Naive thymus-derived CD4-positive, alpha-beta T cell (primary cell): ENCODE measurements at regions not wholly inside any gene's neighbourhood (a gene's known extent, or its start where the extent isn't known, plus 50 kb on each side); places are given as distances from the start of the nearest gene placed in this dataset.
"Not testable (repeated sequence)": the region's sequence is repeated elsewhere in the genome, so short reads cannot be mapped to it uniquely, and the experiment has no call there.

Source experiments
- ATAC-seq: fragments of 150-1000 bp; cut with Tn5 transposase; 2 replicates; pipeline ENCODE4 v1.10.0; 2021; ENCODE audit warnings: mild to moderate bottlenecking, moderate library complexity
- CTCF ChIA-PET: fragments of 350-600 bp; sonication (Branson Sonifier 250); formaldehyde crosslinking; loops from one replicate; lab custom pipeline; 2021; ENCODE audit warnings: antibody characterized with exemption; lab: Charles Lee
- POLR2A ChIA-PET: fragments of 350-600 bp; sonication (Branson Sonifier 250); formaldehyde crosslinking; loops from one replicate; lab custom pipeline; 2021; ENCODE audit warnings: antibody characterized with exemption, inconsistent platforms; lab: Charles Lee
- DNase-seq, 9 donors: peaks; one replicate each; pipeline versions ENCODE4 v3.0.0 to v3.0.0-alpha.2; 2020 to 2022; ENCODE audit warnings: mixed read lengths in 1 of 9
- H3K27ac ChIP-seq: one replicate; pipeline ENCODE4 v1.7.0; 2013; ENCODE audit warnings: mild to moderate bottlenecking, low read depth, low read length, moderate library complexity
- H3K27me3 ChIP-seq, 2 donors: one replicate each; pipeline ENCODE4 v1.7.0; 2013; ENCODE audit warnings: low read length in 2 of 2, mild to moderate bottlenecking in 2 of 2, moderate library complexity in 2 of 2; ENCODE audit not compliant: control insufficient read depth in 2 of 2, insufficient read depth in 2 of 2
- H3K36me3 ChIP-seq, 3 experiments: 1 replicate in 2 of 3; 2 replicates in 1 of 3; pipeline ENCODE4 v1.7.0; 2013; ENCODE audit warnings: low read length in 3 of 3, mild to moderate bottlenecking in 3 of 3, moderate library complexity in 1 of 3; ENCODE audit not compliant: insufficient read depth in 3 of 3, control insufficient read depth in 2 of 3
- H3K4me1 ChIP-seq, 2 donors: one replicate each; pipeline ENCODE4 v1.7.0; 2013; ENCODE audit warnings: low read length in 2 of 2, mild to moderate bottlenecking in 2 of 2, moderate library complexity in 1 of 2; ENCODE audit not compliant: control insufficient read depth in 2 of 2, insufficient read depth in 2 of 2
- H3K4me3 ChIP-seq: 2 replicates; pipeline ENCODE4 v1.7.0; 2013; ENCODE audit warnings: mild to moderate bottlenecking, low read length
- H3K9me3 ChIP-seq, 3 experiments: 1 replicate in 2 of 3; 2 replicates in 1 of 3; pipeline ENCODE4 v1.7.0; 2013; ENCODE audit warnings: low read length in 3 of 3; ENCODE audit not compliant: control insufficient read depth in 2 of 3
- H3K27ac Mint-ChIP-seq, 9 donors: one replicate each; pipeline ENCODE4 v1.8.0; 2020 to 2022; ENCODE audit warnings: mixed read lengths in 9 of 9, mild to moderate bottlenecking in 8 of 9, moderate library complexity in 5 of 9, inconsistent platforms in 2 of 9
- H3K27me3 Mint-ChIP-seq, 5 donors: one replicate each; pipeline ENCODE4 v1.8.0; 2021 to 2022; ENCODE audit warnings: mixed read lengths in 5 of 5, mild to moderate bottlenecking in 1 of 5
- H3K36me3 Mint-ChIP-seq, 5 donors: one replicate each; pipeline ENCODE4 v1.8.0; 2020 to 2022; ENCODE audit warnings: mixed read lengths in 5 of 5, mild to moderate bottlenecking in 3 of 5, inconsistent platforms in 1 of 5
- H3K4me1 Mint-ChIP-seq, 7 donors: one replicate each; pipeline ENCODE4 v1.8.0; 2020 to 2022; ENCODE audit warnings: mixed read lengths in 7 of 7, mild to moderate bottlenecking in 3 of 7, inconsistent platforms in 1 of 7
- H3K4me3 Mint-ChIP-seq, 10 donors: one replicate each; pipeline ENCODE4 v1.8.0; 2020 to 2022; ENCODE audit warnings: mild to moderate bottlenecking in 10 of 10, mixed read lengths in 10 of 10, moderate library complexity in 6 of 10, inconsistent platforms in 2 of 10
- H3K9me3 Mint-ChIP-seq, 11 donors: one replicate each; pipeline ENCODE4 v1.8.0; 2020 to 2022; ENCODE audit warnings: mixed read lengths in 11 of 11, mild to moderate bottlenecking in 4 of 11, inconsistent platforms in 1 of 11, moderate library complexity in 1 of 11
- intact Hi-C, 2 donors: fragments of 100-400 bp; cut with micrococcal nuclease; formaldehyde crosslinking; loops; one replicate each; pipeline ENCODE4 v1.15.1; 2023

- Histone ChIP-seq H3K4me1 (no peaks in the 10 kb centered on the region), H3K27ac (no peak overlapping the region), H3K27me3 (no peaks in the 10 kb centered on the region), H3K4me3 (no peak overlapping the region), H3K9me3 (no peaks in the 10 kb centered on the region), H3K36me3 (no peaks in the 10 kb centered on the region)
- ATAC-seq (no peak), DNase-seq (no peak)
- ChIA-PET CTCF (no interaction called here), POLR2A (no interaction called here)
- peaks cover 0 to 5% (median 0%) of the 10 kb centered on the region in 11 donors for H3K9me3 Mint-ChIP-seq
- no peak overlapping the region for H3K4me3 Mint-ChIP-seq
- H3K27ac Mint-ChIP-seq: no peak overlapping the region
- H3K36me3 Mint-ChIP-seq: no peaks in the 10 kb centered on the region
- H3K4me1 Mint-ChIP-seq: no peaks in the 10 kb centered on the region
- no peaks in the 10 kb centered on the region for H3K27me3 Mint-ChIP-seq
- intact Hi-C loops: no loop called here
Measured at GRCh38 chrX:142613403-142613802, 408.3 kb upstream of the MAGEC2 start.

- H3K27me3 ChIP-seq, H3K27me3 Mint-ChIP-seq, H3K4me3 ChIP-seq, H3K27ac ChIP-seq, ATAC-seq, H3K27ac Mint-ChIP-seq, intact Hi-C loops, CTCF ChIA-PET, H3K9me3 Mint-ChIP-seq, POLR2A ChIA-PET, H3K4me3 Mint-ChIP-seq, H3K36me3 Mint-ChIP-seq, H3K4me1 Mint-ChIP-seq, H3K4me1 ChIP-seq, H3K9me3 ChIP-seq, H3K36me3 ChIP-seq, DNase-seq: not testable (repeated sequence)
Measured at GRCh38 chrX:142606629-142607028, 401.5 kb upstream of the MAGEC2 start.

DNA sequence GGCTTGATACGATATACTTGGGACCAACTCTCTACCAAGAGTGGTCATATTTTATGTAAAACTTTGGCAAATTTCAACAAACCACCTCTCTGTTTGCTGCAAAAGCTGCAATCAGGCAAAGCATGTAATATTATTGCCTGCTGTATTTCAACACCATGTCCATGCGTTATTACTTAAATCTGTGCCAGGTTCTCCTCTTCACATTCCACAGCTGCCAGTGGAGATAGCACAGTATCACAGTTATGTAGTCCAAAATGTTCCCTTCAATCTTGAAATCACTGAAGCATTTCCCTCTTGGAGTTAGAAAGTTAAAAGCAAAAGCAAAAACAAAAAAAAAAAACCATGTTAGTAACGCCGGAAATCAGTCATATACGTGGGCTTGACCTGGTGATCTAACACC lies 396.7 kb upstream of the MAGEC2 start:
- no peak overlapping the region for H3K27ac Mint-ChIP-seq
- H3K36me3 Mint-ChIP-seq: no peaks in the 10 kb centered on the region
- Histone ChIP-seq H3K27ac (no peak overlapping the region), H3K36me3 (no peaks in the 10 kb centered on the region), H3K9me3 (no peaks in the 10 kb centered on the region), H3K4me1 (no peaks in the 10 kb centered on the region), H3K27me3 (no peaks in the 10 kb centered on the region), H3K4me3 (no peak overlapping the region)
- no peak for DNase-seq
- CTCF ChIA-PET: no interaction called here
- no peaks in the 10 kb centered on the region for H3K27me3 Mint-ChIP-seq
- intact Hi-C loops: no loop called here
- H3K4me1 Mint-ChIP-seq: no peaks in the 10 kb centered on the region
- ATAC-seq: no peak
- peaks cover 0 to 4% (median 0%) of the 10 kb centered on the region in 11 donors for H3K9me3 Mint-ChIP-seq
- POLR2A ChIA-PET: no interaction called here
- H3K4me3 Mint-ChIP-seq: no peak overlapping the region

- DNase-seq: no peak
- no peak for ATAC-seq
- Mint-ChIP-seq H3K4me3 (no peak overlapping the region), H3K36me3 (no peaks in the 10 kb centered on the region), H3K27ac (no peak overlapping the region), H3K4me1 (no peaks in the 10 kb centered on the region), H3K9me3 (peaks cover 0 to 6% (median 0%) of the 10 kb centered on the region in 11 donors), H3K27me3 (no peaks in the 10 kb centered on the region)
- Histone ChIP-seq H3K4me1 (no peaks in the 10 kb centered on the region), H3K36me3 (no peaks in the 10 kb centered on the region), H3K27me3 (no peaks in the 10 kb centered on the region), H3K9me3 (no peaks in the 10 kb centered on the region), H3K27ac (no peak overlapping the region), H3K4me3 (no peak overlapping the region)
- intact Hi-C loops: no loop called here
- ChIA-PET CTCF (no interaction called here), POLR2A (no interaction called here)
Measured at GRCh38 chrX:142593361-142593862, 388.3 kb upstream of the MAGEC2 start.

GRCh38 chrX:142576615-142577014 lies 371.5 kb upstream of the MAGEC2 start:
- no peaks in the 10 kb centered on the region for H3K27me3 ChIP-seq
- no peak for ATAC-seq
- Mint-ChIP-seq H3K27ac (no peak overlapping the region), H3K27me3 (no peaks in the 10 kb centered on the region), H3K9me3 (peaks cover 3 to 18% (median 11%) of the 10 kb centered on the region in 11 donors), H3K36me3 (no peaks in the 10 kb centered on the region), H3K4me3 (no peak overlapping the region), H3K4me1 (no peaks in the 10 kb centered on the region)
- intact Hi-C loops: no loop called here
- no peaks in the 10 kb centered on the region for H3K36me3 ChIP-seq
- H3K4me3 ChIP-seq: no peak overlapping the region
- no peak overlapping the region for H3K27ac ChIP-seq
- POLR2A ChIA-PET: no interaction called here
- no peaks in the 10 kb centered on the region for H3K4me1 ChIP-seq
- CTCF ChIA-PET: no interaction called here
- no peaks in the 10 kb centered on the region for H3K9me3 ChIP-seq
- DNase-seq: no peak

GRCh38 chrX:142549923-142550322 lies 344.8 kb upstream of the MAGEC2 start:
- ChIA-PET CTCF (no interaction called here), POLR2A (no interaction called here)
- no peak overlapping the region for H3K4me3 Mint-ChIP-seq
- Histone ChIP-seq H3K27me3 (no peaks in the 10 kb centered on the region), H3K4me1 (no peaks in the 10 kb centered on the region), H3K36me3 (no peaks in the 10 kb centered on the region), H3K4me3 (no peak overlapping the region), H3K27ac (no peak overlapping the region), H3K9me3 (no peaks in the 10 kb centered on the region)
- no peaks in the 10 kb centered on the region for H3K4me1 Mint-ChIP-seq
- H3K27me3 Mint-ChIP-seq: no peaks in the 10 kb centered on the region
- H3K27ac Mint-ChIP-seq: no peak overlapping the region
- H3K9me3 Mint-ChIP-seq: peaks cover 0 to 7% (median 1%) of the 10 kb centered on the region in 11 donors
- ATAC-seq (no peak), DNase-seq (no peak)
- no peaks in the 10 kb centered on the region for H3K36me3 Mint-ChIP-seq
- intact Hi-C loops: no loop called here

GRCh38 chrX:142505839-142506238 lies 300.7 kb upstream of the MAGEC2 start:
- ATAC-seq (no peak), DNase-seq (no peak)
- POLR2A ChIA-PET: no interaction called here
- H3K27ac Mint-ChIP-seq: no peak overlapping the region
- H3K27ac ChIP-seq: no peak overlapping the region
- H3K36me3 Mint-ChIP-seq: no peaks in the 10 kb centered on the region
- no peaks in the 10 kb centered on the region for H3K4me1 ChIP-seq
- CTCF ChIA-PET: no interaction called here
- H3K27me3 ChIP-seq: no peaks in the 10 kb centered on the region
- H3K9me3 Mint-ChIP-seq: peaks cover 0 to 7% (median 0%) of the 10 kb centered on the region in 11 donors
- H3K4me3 ChIP-seq: no peak overlapping the region
- H3K9me3 ChIP-seq: no peaks in the 10 kb centered on the region
- no peaks in the 10 kb centered on the region for H3K36me3 ChIP-seq
- H3K27me3 Mint-ChIP-seq: no peaks in the 10 kb centered on the region
- H3K4me1 Mint-ChIP-seq: no peaks in the 10 kb centered on the region
- intact Hi-C loops: no loop called here
- no peak overlapping the region for H3K4me3 Mint-ChIP-seq
